Hepatocyte (in vitro differentiated cells): ENCODE measurements at regions not wholly inside any gene's neighbourhood (a gene's known extent, or its start where the extent isn't known, plus 50 kb on each side); places are given as distances from the start of the nearest gene placed in this dataset.

Source experiments
- CTCF ChIP-seq: fragments of 200-600 bp; sonication (generic); IDR thresholded peaks from 2 replicates; pipeline ENCODE4 v1.5.1; 2016; ENCODE audit warnings: antibody characterized with exemption, mild to moderate bottlenecking; ENCODE audit not compliant: poor library complexity
- EZH2 ChIP-seq: fragments of 200-600 bp; sonication (generic); IDR thresholded peaks from 2 replicates; pipeline ENCODE4 v1.6.1; 2016; ENCODE audit warnings: antibody characterized with exemption, mild to moderate bottlenecking, borderline replicate concordance
- EZH2phosphoT487 ChIP-seq: fragments of 200-600 bp; sonication (generic); IDR thresholded peaks from one replicate; pipeline ENCODE4 v1.6.1; 2018; ENCODE audit warnings: antibody characterized with exemption, mild to moderate bottlenecking, low read depth, moderate library complexity; ENCODE audit not compliant: unreplicated experiment, severe bottlenecking

GRCh38 chr5:155264809-155265208 lies 251.3 kb downstream of the KIF4B start:
- TF ChIP-seq CTCF (no peak), EZH2 (no peak), EZH2phosphoT487 (no peak)
